OCI-LY1 (cell line): ENCODE measurements at regions not wholly inside any gene's neighbourhood (a gene's known extent, or its start where the extent isn't known, plus 50 kb on each side); places are given as distances from the start of the nearest gene placed in this dataset.
"Not testable (repeated sequence)": the region's sequence is repeated elsewhere in the genome, so short reads cannot be mapped to it uniquely, and the experiment has no call there.

Experiments
- EZH2 ChIP-seq: fragments of 200-600 bp; sonication (generic), shearing (Covaris generic); IDR thresholded peaks from 2 replicates; pipeline ENCODE4 v1.8.0; 2017; ENCODE audit warnings: borderline replicate concordance, mixed run types, mild to moderate bottlenecking, antibody characterized with exemption, low read length, moderate library complexity, mixed read lengths
- TF ChIP-seq, protein P1 (sequence below): fragments of 200-600 bp; sonication (generic), shearing (Covaris generic); IDR thresholded peaks from 2 replicates; pipeline ENCODE4 v1.5.1; 2017; ENCODE audit warnings: mild to moderate bottlenecking, antibody characterized with exemption, low read length, moderate library complexity, mixed read lengths

DNA sequence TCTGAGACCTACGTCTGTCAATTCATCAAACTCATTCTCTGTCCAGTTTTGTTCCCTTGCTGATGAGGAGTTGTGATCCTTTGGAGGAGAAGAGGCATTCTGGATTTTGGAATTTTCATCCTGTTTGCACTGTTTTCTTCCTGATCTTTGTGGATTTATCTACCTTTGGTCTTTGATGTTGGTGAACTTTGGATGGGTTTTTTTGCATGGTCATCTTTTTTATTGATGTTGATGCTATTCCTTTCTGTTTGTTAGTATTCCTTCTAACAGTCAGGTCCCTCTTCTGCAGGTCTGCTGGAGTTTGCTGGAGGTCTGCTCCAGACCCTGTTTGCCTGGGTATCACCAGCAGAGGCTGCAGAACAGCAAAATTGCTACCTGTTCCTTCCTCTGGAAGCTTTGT is 322.2 kb downstream of the CCSER2 start:
- TF ChIP-seq, protein P1, sequence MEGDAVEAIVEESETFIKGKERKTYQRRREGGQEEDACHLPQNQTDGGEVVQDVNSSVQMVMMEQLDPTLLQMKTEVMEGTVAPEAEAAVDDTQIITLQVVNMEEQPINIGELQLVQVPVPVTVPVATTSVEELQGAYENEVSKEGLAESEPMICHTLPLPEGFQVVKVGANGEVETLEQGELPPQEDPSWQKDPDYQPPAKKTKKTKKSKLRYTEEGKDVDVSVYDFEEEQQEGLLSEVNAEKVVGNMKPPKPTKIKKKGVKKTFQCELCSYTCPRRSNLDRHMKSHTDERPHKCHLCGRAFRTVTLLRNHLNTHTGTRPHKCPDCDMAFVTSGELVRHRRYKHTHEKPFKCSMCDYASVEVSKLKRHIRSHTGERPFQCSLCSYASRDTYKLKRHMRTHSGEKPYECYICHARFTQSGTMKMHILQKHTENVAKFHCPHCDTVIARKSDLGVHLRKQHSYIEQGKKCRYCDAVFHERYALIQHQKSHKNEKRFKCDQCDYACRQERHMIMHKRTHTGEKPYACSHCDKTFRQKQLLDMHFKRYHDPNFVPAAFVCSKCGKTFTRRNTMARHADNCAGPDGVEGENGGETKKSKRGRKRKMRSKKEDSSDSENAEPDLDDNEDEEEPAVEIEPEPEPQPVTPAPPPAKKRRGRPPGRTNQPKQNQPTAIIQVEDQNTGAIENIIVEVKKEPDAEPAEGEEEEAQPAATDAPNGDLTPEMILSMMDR, result not testable (repeated sequence)
- not testable (repeated sequence) for TF ChIP-seq EZH2
